ENCODE measurements at regions not wholly inside any gene's neighbourhood (a gene's known extent, or its start where the extent isn't known, plus 50 kb on each side); places are given as distances from the start of the nearest gene placed in this dataset.

GRCh38 chr5:155303120-155303519, 289.6 kb downstream of the KIF4B start:
- TF ChIP-seq CTCF (IDR thresholded peaks at IDR 0.05; ENCODE audit: low read depth, low read length): no peak
- in situ Hi-C loops (cut with HindIII; ENCODE audit: low sequenced_read_pairs): no loop called here

GRCh38 chr5:155307229-155307628, 293.7 kb downstream of the KIF4B start:
- no peak for TF ChIP-seq CTCF (IDR thresholded peaks at IDR 0.05; ENCODE audit: low read depth, low read length)
- in situ Hi-C loops (cut with HindIII; ENCODE audit: low sequenced_read_pairs): no loop called here
- H3K4me3 ChIP-seq (ENCODE audit: low read depth, low read length): no peak overlapping the region
- no peak for DNase-seq (ENCODE audit: low read depth, low spot score)

More at GRCh38 chr5:155303120-155303519, 289.6 kb downstream of the KIF4B start:
- H3K4me3 ChIP-seq (ENCODE audit: low read depth, low read length): no peak overlapping the region
- no peak for DNase-seq (ENCODE audit: low read depth, low spot score)

- TF ChIP-seq CTCF (IDR thresholded peaks at IDR 0.05; ENCODE audit: low read depth, low read length): no peak
- H3K4me3 ChIP-seq (ENCODE audit: low read depth, low read length): no peak overlapping the region
- in situ Hi-C loops (cut with HindIII; ENCODE audit: low sequenced_read_pairs): no loop called here
- no peak for DNase-seq (ENCODE audit: low read depth, low spot score)
These were observed 294.7 kb downstream of the KIF4B start for GRCh38 chr5:155308289-155308688.

DNA sequence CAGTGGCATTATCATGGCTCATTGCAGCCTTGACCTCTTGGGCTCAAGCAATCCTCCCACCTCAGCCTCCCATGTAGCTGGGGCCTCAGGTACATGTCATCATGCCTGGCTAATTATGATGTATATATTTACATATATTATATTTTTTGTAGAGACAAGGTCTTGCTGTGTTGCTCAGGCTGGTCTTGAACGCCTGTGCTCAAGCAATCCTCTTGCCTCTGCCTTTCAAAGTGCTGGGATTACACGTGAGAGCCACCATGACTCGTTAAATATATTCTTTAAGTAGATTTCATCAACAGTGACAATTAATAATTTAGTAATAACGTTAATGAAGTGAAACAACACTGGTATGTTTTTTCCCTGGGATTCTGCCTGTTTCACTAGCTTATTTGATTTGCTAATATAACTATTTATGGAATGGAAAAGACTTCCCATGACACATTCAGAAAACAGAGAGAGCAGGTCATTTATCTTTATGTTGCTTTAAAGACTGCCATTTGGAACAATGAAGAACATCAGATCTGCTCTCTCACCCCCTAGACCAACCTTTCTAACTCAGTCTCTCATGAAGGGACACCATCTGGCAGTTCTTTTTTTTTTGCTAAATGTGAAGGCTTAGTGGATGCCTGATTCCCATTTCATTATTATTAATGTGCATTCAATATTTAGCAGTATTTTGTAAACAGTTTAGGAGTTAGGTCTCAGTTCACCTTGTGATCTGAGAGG, 295.6 kb downstream of the KIF4B start:
- no peak for TF ChIP-seq CTCF (IDR thresholded peaks at IDR 0.05; ENCODE audit: low read depth, low read length)
- H3K4me3 ChIP-seq (ENCODE audit: low read depth, low read length): no peak overlapping the region
- no peak for DNase-seq (ENCODE audit: low read depth, low spot score)
- in situ Hi-C loops (cut with HindIII; ENCODE audit: low sequenced_read_pairs): no loop called here

DNA sequence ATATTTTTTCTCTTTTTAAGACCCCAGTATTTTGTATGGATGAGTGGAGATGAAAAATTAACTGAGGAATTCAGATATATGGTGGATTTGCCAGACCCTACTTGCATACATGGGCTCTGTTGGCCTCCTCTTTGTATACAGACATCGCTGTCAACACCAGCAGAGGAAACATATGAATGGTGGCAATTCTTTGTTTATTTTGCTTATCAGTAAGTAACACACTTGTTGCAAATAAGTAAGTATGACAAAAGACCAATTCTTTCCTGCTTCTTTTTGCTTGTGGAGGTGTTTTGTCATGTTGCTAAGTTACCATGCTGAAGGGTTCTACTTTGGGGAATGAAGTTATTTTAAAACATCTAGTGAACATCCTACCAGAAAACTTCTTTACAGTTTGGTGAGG, 298.2 kb downstream of the KIF4B start:
- TF ChIP-seq CTCF (IDR thresholded peaks at IDR 0.05; ENCODE audit: low read depth, low read length): no peak
- no peak for DNase-seq (ENCODE audit: low read depth, low spot score)
- in situ Hi-C loops (cut with HindIII; ENCODE audit: low sequenced_read_pairs): no loop called here
- H3K4me3 ChIP-seq (ENCODE audit: low read depth, low read length): no peak overlapping the region

DNA sequence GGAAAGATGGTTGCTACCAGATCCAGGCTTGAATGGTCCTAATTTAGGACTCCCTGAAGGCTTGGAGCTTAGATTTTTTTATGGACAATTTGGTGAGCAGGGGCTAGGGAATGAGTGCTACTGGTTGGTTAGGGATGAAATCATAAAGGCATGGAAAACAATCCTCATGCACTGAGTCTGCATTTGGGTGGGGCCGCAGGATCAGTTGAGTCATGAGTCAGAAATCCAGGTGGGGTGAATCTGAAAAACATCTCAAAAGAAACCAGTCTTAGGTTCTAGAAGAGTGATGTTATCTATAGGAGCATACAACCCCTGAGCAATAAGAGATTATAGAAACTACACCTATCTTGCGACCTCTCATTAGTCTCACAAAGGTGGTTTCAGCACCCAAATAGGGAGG, 300.0 kb downstream of the KIF4B start:
- no peak overlapping the region for H3K4me3 ChIP-seq (ENCODE audit: low read depth, low read length)
- no peak for DNase-seq (ENCODE audit: low read depth, low spot score)
- in situ Hi-C loops (cut with HindIII; ENCODE audit: low sequenced_read_pairs): no loop called here
- TF ChIP-seq CTCF (IDR thresholded peaks at IDR 0.05; ENCODE audit: low read depth, low read length): no peak
